Activated naive CD4-positive, alpha-beta T cell treated with anti-CD3 and anti-CD28 coated beads, Interleukin-2, amount 50 U/mL, for 72 hours (primary cell): ENCODE measurements at regions not wholly inside any gene's neighbourhood (a gene's known extent, or its start where the extent isn't known, plus 50 kb on each side); places are given as distances from the start of the nearest gene placed in this dataset.
A peak's percentile ranks its signal among the peaks of the same experiment; 100 is the strongest.
"Not testable (repeated sequence)": the region's sequence is repeated elsewhere in the genome, so short reads cannot be mapped to it uniquely, and the experiment has no call there.

Experiments used
- ATAC-seq, 2 donors: fragments of 150-1000 bp; cut with Tn5 transposase; 2 replicates each; pipeline ENCODE4 v1.10.0; 2021; ENCODE audit warnings: mild to moderate bottlenecking in 2 of 2, moderate library complexity in 2 of 2
- DNase-seq, 2 donors: peaks; one replicate each; pipeline ENCODE4 v3.0.0; 2021 to 2022; ENCODE audit warnings: low spot score in 2 of 2
- H3K27ac Mint-ChIP-seq, 2 donors: one replicate each; pipeline ENCODE4 v1.8.0; 2022; ENCODE audit warnings: mild to moderate bottlenecking in 2 of 2, mixed read lengths in 2 of 2
- H3K36me3 Mint-ChIP-seq, 2 donors: one replicate each; pipeline ENCODE4 v1.8.0; 2022; ENCODE audit warnings: mixed read lengths in 2 of 2
- H3K9me3 Mint-ChIP-seq, 2 donors: one replicate each; pipeline ENCODE4 v1.8.0; 2022; ENCODE audit warnings: mixed read lengths in 2 of 2

- Mint-ChIP-seq H3K9me3 (peaks cover 0 to 4% of the 10 kb centered on the region in 2 donors), H3K27ac (no peak overlapping the region), H3K36me3 (no peaks in the 10 kb centered on the region)
- DNase-seq (no peak), ATAC-seq (no peak)
These were observed 289.6 kb downstream of the PREX1 start for GRCh38 chr20:48538058-48538825.

- DNase-seq, result no peak
- no peaks in the 10 kb centered on the region for H3K9me3 Mint-ChIP-seq
- H3K36me3 Mint-ChIP-seq, result no peaks in the 10 kb centered on the region
- ATAC-seq, result no peak
- H3K27ac Mint-ChIP-seq, result no peak overlapping the region
These were observed 291.6 kb downstream of the PREX1 start for GRCh38 chr20:48536206-48536605.

GRCh38 chr20:48535556-48535955 is 292.2 kb downstream of the PREX1 start:
- Mint-ChIP-seq H3K27ac (no peak overlapping the region), H3K36me3 (no peaks in the 10 kb centered on the region), H3K9me3 (no peaks in the 10 kb centered on the region)
- DNase-seq (no peak), ATAC-seq (no peak)

GRCh38 chr20:48532028-48532427 is 295.8 kb downstream of the PREX1 start:
- Mint-ChIP-seq H3K9me3 (no peaks in the 10 kb centered on the region), H3K27ac (no peak overlapping the region), H3K36me3 (no peaks in the 10 kb centered on the region)
- DNase-seq (no peak), ATAC-seq (no peak)

- H3K36me3 Mint-ChIP-seq, result no peaks in the 10 kb centered on the region
- ATAC-seq, result no peak
- no peaks in the 10 kb centered on the region for H3K9me3 Mint-ChIP-seq
- H3K27ac Mint-ChIP-seq, result no peak overlapping the region
- DNase-seq, result no peak
These were observed 296.3 kb downstream of the PREX1 start for GRCh38 chr20:48531505-48531904.

GRCh38 chr20:48530957-48531356 is 296.8 kb downstream of the PREX1 start:
- ATAC-seq (no peak), DNase-seq (no peak)
- Mint-ChIP-seq H3K36me3 (no peaks in the 10 kb centered on the region), H3K27ac (no peak overlapping the region), H3K9me3 (no peaks in the 10 kb centered on the region)

GRCh38 chr20:48528346-48528745 is 299.5 kb downstream of the PREX1 start:
- no peak for ATAC-seq
- DNase-seq, result no peak
- peaks cover 0 to under 1% of the 10 kb centered on the region in 2 donors for H3K9me3 Mint-ChIP-seq
- H3K36me3 Mint-ChIP-seq, result no peaks in the 10 kb centered on the region
- H3K27ac Mint-ChIP-seq, result no peak overlapping the region

- Mint-ChIP-seq H3K9me3 (peaks cover 0 to 5% of the 10 kb centered on the region in 2 donors), H3K36me3 (no peaks in the 10 kb centered on the region), H3K27ac (no peak overlapping the region)
- DNase-seq, result no peak
- no peak for ATAC-seq
These were observed 300.0 kb downstream of the PREX1 start for GRCh38 chr20:48527771-48528170.

GRCh38 chr20:48526936-48527335 is 300.9 kb downstream of the PREX1 start:
- ATAC-seq (no peak), DNase-seq (no peak)
- no peaks in the 10 kb centered on the region for H3K36me3 Mint-ChIP-seq
- no peak overlapping the region for H3K27ac Mint-ChIP-seq
- H3K9me3 Mint-ChIP-seq, result peaks cover 0 to 5% of the 10 kb centered on the region in 2 donors

GRCh38 chr20:48525400-48525799 is 302.4 kb downstream of the PREX1 start:
- DNase-seq (no peak), ATAC-seq (no peak)
- H3K27ac Mint-ChIP-seq, result no peak overlapping the region
- H3K36me3 Mint-ChIP-seq, result no peaks in the 10 kb centered on the region
- H3K9me3 Mint-ChIP-seq, result peaks cover 0 to 5% of the 10 kb centered on the region in 2 donors

GRCh38 chr20:48524582-48524981 is 303.2 kb downstream of the PREX1 start:
- ATAC-seq (no peak), DNase-seq (no peak)
- no peaks in the 10 kb centered on the region for H3K36me3 Mint-ChIP-seq
- H3K27ac Mint-ChIP-seq, result no peak overlapping the region
- H3K9me3 Mint-ChIP-seq, result peaks cover 0 to 5% of the 10 kb centered on the region in 2 donors

GRCh38 chr20:48523191-48523995 is 304.4 kb downstream of the PREX1 start:
- H3K36me3 Mint-ChIP-seq, result no peaks in the 10 kb centered on the region
- peaks cover 0 to 5% of the 10 kb centered on the region in 2 donors for H3K9me3 Mint-ChIP-seq
- no peak overlapping the region for H3K27ac Mint-ChIP-seq
- ATAC-seq, result no peak
- no peak for DNase-seq

GRCh38 chr20:48521121-48521520 is 306.7 kb downstream of the PREX1 start:
- DNase-seq (no peak), ATAC-seq (no peak)
- H3K36me3 Mint-ChIP-seq, result no peaks in the 10 kb centered on the region
- H3K27ac Mint-ChIP-seq, result no peak overlapping the region
- H3K9me3 Mint-ChIP-seq, result peaks cover 0 to 5% of the 10 kb centered on the region in 2 donors

- DNase-seq, H3K27ac Mint-ChIP-seq, ATAC-seq, H3K9me3 Mint-ChIP-seq, H3K36me3 Mint-ChIP-seq: not testable (repeated sequence)
These were observed 311.6 kb downstream of the PREX1 start for GRCh38 chr20:48516196-48516595.

GRCh38 chr20:48514577-48514976 is 313.2 kb downstream of the PREX1 start:
- H3K9me3 Mint-ChIP-seq, ATAC-seq, H3K36me3 Mint-ChIP-seq, DNase-seq: not testable (repeated sequence)
- peak overlapping the region in 1 of 2 donors; percentile 44 for H3K27ac Mint-ChIP-seq

GRCh38 chr20:48512539-48512938 is 315.3 kb downstream of the PREX1 start:
- not testable (repeated sequence) for H3K9me3 Mint-ChIP-seq, H3K36me3 Mint-ChIP-seq, H3K27ac Mint-ChIP-seq, DNase-seq, ATAC-seq

- not testable (repeated sequence) for DNase-seq, H3K27ac Mint-ChIP-seq, H3K9me3 Mint-ChIP-seq, ATAC-seq, H3K36me3 Mint-ChIP-seq
These were observed 322.7 kb downstream of the PREX1 start for GRCh38 chr20:48505066-48505465.
